Endothelial cell of umbilical vein (primary cell): ENCODE measurements at regions not wholly inside any gene's neighbourhood (a gene's known extent, or its start where the extent isn't known, plus 50 kb on each side); places are given as distances from the start of the nearest gene placed in this dataset.

Experiments used
- CTCF ChIP-seq, 2 donors: IDR thresholded peaks; 1 replicate in 1 of 2; 2 replicates in 1 of 2; pipeline ENCODE4 v1.5.1; 2011; ENCODE audit warnings: low read length in 2 of 2, mild to moderate bottlenecking in 2 of 2, moderate library complexity in 2 of 2, control low read depth in 1 of 2, inconsistent platforms in 1 of 2, low read depth in 1 of 2; ENCODE audit not compliant: insufficient read depth in 1 of 2; ENCODE audit errors: extremely low read depth in 1 of 2
- EZH2 ChIP-seq: IDR thresholded peaks from 2 replicates; pipeline ENCODE4 v1.6.1; 2012; ENCODE audit warnings: borderline replicate concordance, low read depth, mild to moderate bottlenecking, moderate library complexity, low read length, inconsistent platforms; ENCODE audit not compliant: severe bottlenecking
- GATA2 ChIP-seq: IDR thresholded peaks from 2 replicates; pipeline ENCODE4 v1.7.0; 2011; ENCODE audit warnings: low read depth, mild to moderate bottlenecking, moderate library complexity, mixed read lengths, low read length; ENCODE audit not compliant: insufficient read length, insufficient read depth
- JUN ChIP-seq: IDR thresholded peaks from 2 replicates; pipeline ENCODE4 v1.6.1; 2011; ENCODE audit warnings: borderline replicate concordance, low read depth; ENCODE audit not compliant: insufficient read length, insufficient read depth
- MYC ChIP-seq: IDR thresholded peaks from one replicate; pipeline ENCODE4 v1.6.1; 2011; ENCODE audit warnings: mild to moderate bottlenecking, low read depth, low read length
- POLR2A ChIP-seq: IDR thresholded peaks from 2 replicates; pipeline ENCODE4 v1.6.1; 2012; ENCODE audit warnings: low read depth, mild to moderate bottlenecking, control low read depth, low read length
- POLR2AphosphoS5 ChIP-seq: IDR thresholded peaks from 2 replicates; pipeline ENCODE4 v1.6.1; 2012; ENCODE audit warnings: low read depth, mild to moderate bottlenecking, control low read depth, low read length, moderate library complexity; ENCODE audit not compliant: insufficient read depth

GRCh38 chr2:58479535-58480140, 238.5 kb upstream of the FANCL start:
- TF ChIP-seq POLR2A = no peak
- no peak for TF ChIP-seq POLR2AphosphoS5
- TF ChIP-seq GATA2 = no peak
- TF ChIP-seq CTCF (IDR thresholded peaks at IDR 0.05; ENCODE audit: extremely low read depth in 1 of 2, insufficient read depth in 1 of 2, low read depth in 1 of 2, low read length in 2 of 2) = no peak
- TF ChIP-seq EZH2 = no peak
- no peak for TF ChIP-seq JUN
- no peak for TF ChIP-seq MYC
